ENCODE measurements at regions not wholly inside any gene's neighbourhood (a gene's known extent, or its start where the extent isn't known, plus 50 kb on each side); places are given as distances from the start of the nearest gene placed in this dataset.

GRCh38 chr6:139568151-139568955 is 193.9 kb upstream of the CITED2 start:
- no peaks in the 10 kb centered on the region for H3K27me3 Mint-ChIP-seq
- H3K36me3 Mint-ChIP-seq: no peaks in the 10 kb centered on the region
- H3K9me3 Mint-ChIP-seq: no peaks in the 10 kb centered on the region
- H3K4me1 Mint-ChIP-seq (ENCODE audit: low read depth): peaks cover 11% of the 10 kb centered on the region
- POLR2A ChIA-PET: no interaction called here
- H3K27ac Mint-ChIP-seq: no peak overlapping the region
- CTCF ChIA-PET: no interaction called here
- intact Hi-C loops (cut with micrococcal nuclease): loop anchor here (2.0 kb wide), 1 partner anchor 36 kb away; no protein-coding TSS in a partner anchor
- no peak for DNase-seq
- no peak overlapping the region for H3K4me3 Mint-ChIP-seq

- no peaks in the 10 kb centered on the region for H3K36me3 Mint-ChIP-seq
- H3K4me3 Mint-ChIP-seq: no peak overlapping the region
- ChIA-PET POLR2A (no interaction called here), CTCF (no interaction called here)
- intact Hi-C loops (cut with micrococcal nuclease): no loop called here
- H3K27me3 Mint-ChIP-seq: no peaks in the 10 kb centered on the region
- H3K27ac Mint-ChIP-seq: no peak overlapping the region
- DNase-seq: no peak
- peaks cover 11% of the 10 kb centered on the region for H3K4me1 Mint-ChIP-seq (ENCODE audit: low read depth)
- no peaks in the 10 kb centered on the region for H3K9me3 Mint-ChIP-seq
These were observed 192.6 kb upstream of the CITED2 start for GRCh38 chr6:139567095-139567494.

GRCh38 chr6:139565591-139565990 is 191.1 kb upstream of the CITED2 start:
- DNase-seq: no peak
- no peaks in the 10 kb centered on the region for H3K36me3 Mint-ChIP-seq
- ChIA-PET CTCF (no interaction called here), POLR2A (no interaction called here)
- peaks cover 8% of the 10 kb centered on the region for H3K9me3 Mint-ChIP-seq
- intact Hi-C loops (cut with micrococcal nuclease): no loop called here
- H3K27ac Mint-ChIP-seq: no peak overlapping the region
- peaks cover 11% of the 10 kb centered on the region for H3K4me1 Mint-ChIP-seq (ENCODE audit: low read depth)
- no peaks in the 10 kb centered on the region for H3K27me3 Mint-ChIP-seq
- no peak overlapping the region for H3K4me3 Mint-ChIP-seq

GRCh38 chr6:139557547-139557946 is 183.1 kb upstream of the CITED2 start:
- no peaks in the 10 kb centered on the region for H3K4me1 Mint-ChIP-seq (ENCODE audit: low read depth)
- no peak for DNase-seq
- H3K9me3 Mint-ChIP-seq: peaks cover 10% of the 10 kb centered on the region
- H3K4me3 Mint-ChIP-seq: no peak overlapping the region
- H3K27me3 Mint-ChIP-seq: no peaks in the 10 kb centered on the region
- CTCF ChIA-PET: interaction anchor here (0.6 kb wide), 1 partner anchor 320 kb away, joined by 3 read pairs; no protein-coding TSS in a partner anchor
- no peaks in the 10 kb centered on the region for H3K36me3 Mint-ChIP-seq
- POLR2A ChIA-PET: no interaction called here
- no peak overlapping the region for H3K27ac Mint-ChIP-seq
- intact Hi-C loops (cut with micrococcal nuclease): no loop called here

GRCh38 chr6:139556532-139556931 is 182.1 kb upstream of the CITED2 start:
- DNase-seq: no peak
- Mint-ChIP-seq H3K9me3 (peaks cover 10% of the 10 kb centered on the region), H3K4me1 (ENCODE audit: low read depth) (no peaks in the 10 kb centered on the region), H3K4me3 (no peak overlapping the region), H3K36me3 (no peaks in the 10 kb centered on the region), H3K27ac (no peak overlapping the region), H3K27me3 (no peaks in the 10 kb centered on the region)
- POLR2A ChIA-PET: no interaction called here
- CTCF ChIA-PET: no interaction called here
- intact Hi-C loops (cut with micrococcal nuclease): no loop called here

- intact Hi-C loops (cut with micrococcal nuclease): no loop called here
- Mint-ChIP-seq H3K9me3 (no peaks in the 10 kb centered on the region), H3K27ac (no peak overlapping the region), H3K4me3 (no peak overlapping the region), H3K27me3 (no peaks in the 10 kb centered on the region), H3K36me3 (no peaks in the 10 kb centered on the region), H3K4me1 (ENCODE audit: low read depth) (peaks cover 3% of the 10 kb centered on the region)
- POLR2A ChIA-PET: no interaction called here
- no peak for DNase-seq
- CTCF ChIA-PET: no interaction called here
These were observed 179.5 kb upstream of the CITED2 start for GRCh38 chr6:139553916-139554315.

GRCh38 chr6:139551376-139551775 is 176.9 kb upstream of the CITED2 start:
- Mint-ChIP-seq H3K4me1 (ENCODE audit: low read depth) (peaks cover 6% of the 10 kb centered on the region), H3K9me3 (no peaks in the 10 kb centered on the region), H3K27me3 (no peaks in the 10 kb centered on the region), H3K36me3 (no peaks in the 10 kb centered on the region), H3K27ac (no peak overlapping the region), H3K4me3 (no peak overlapping the region)
- intact Hi-C loops (cut with micrococcal nuclease): no loop called here
- DNase-seq: no peak
- POLR2A ChIA-PET: no interaction called here
- CTCF ChIA-PET: no interaction called here

- Mint-ChIP-seq H3K27ac (no peak overlapping the region), H3K36me3 (no peaks in the 10 kb centered on the region), H3K27me3 (no peaks in the 10 kb centered on the region), H3K4me3 (no peak overlapping the region), H3K4me1 (ENCODE audit: low read depth) (peaks cover 11% of the 10 kb centered on the region), H3K9me3 (no peaks in the 10 kb centered on the region)
- ChIA-PET CTCF (no interaction called here), POLR2A (no interaction called here)
- no peak for DNase-seq
- intact Hi-C loops (cut with micrococcal nuclease): no loop called here
These were observed 175.9 kb upstream of the CITED2 start for GRCh38 chr6:139550361-139550760.

GRCh38 chr6:139549561-139550070 is 175.2 kb upstream of the CITED2 start:
- no peak for DNase-seq
- peaks cover 13% of the 10 kb centered on the region for H3K4me1 Mint-ChIP-seq (ENCODE audit: low read depth)
- POLR2A ChIA-PET: interaction anchor here (1.2 kb wide), 1 partner anchor 174 kb away, joined by 3 read pairs; no protein-coding TSS in a partner anchor
- H3K36me3 Mint-ChIP-seq: no peaks in the 10 kb centered on the region
- H3K9me3 Mint-ChIP-seq: no peaks in the 10 kb centered on the region
- H3K27me3 Mint-ChIP-seq: no peaks in the 10 kb centered on the region
- H3K27ac Mint-ChIP-seq: no peak overlapping the region
- H3K4me3 Mint-ChIP-seq: no peak overlapping the region
- CTCF ChIA-PET: no interaction called here
- intact Hi-C loops (cut with micrococcal nuclease): no loop called here

- Mint-ChIP-seq H3K36me3 (no peaks in the 10 kb centered on the region), H3K27ac (no peak overlapping the region), H3K9me3 (no peaks in the 10 kb centered on the region), H3K4me1 (ENCODE audit: low read depth) (peaks cover 17% of the 10 kb centered on the region), H3K27me3 (no peaks in the 10 kb centered on the region), H3K4me3 (no peak overlapping the region)
- POLR2A ChIA-PET: interaction anchor here (0.9 to 1.4 kb wide), 2 partner anchors 32 to 173 kb away, joined by 3 read pairs; partner anchors contain the start of gene CITED2
- intact Hi-C loops (cut with micrococcal nuclease): no loop called here
- CTCF ChIA-PET: interaction anchor here (1.3 kb wide), 1 partner anchor 178 kb away, joined by 3 read pairs; no protein-coding TSS in a partner anchor
- DNase-seq: no peak
These were observed 173.4 kb upstream of the CITED2 start for GRCh38 chr6:139547804-139548203.

GRCh38 chr6:139547122-139547776 is 172.8 kb upstream of the CITED2 start:
- intact Hi-C loops (cut with micrococcal nuclease): no loop called here
- Mint-ChIP-seq H3K27ac (no peak overlapping the region), H3K4me1 (ENCODE audit: low read depth) (peaks cover 18% of the 10 kb centered on the region), H3K4me3 (no peak overlapping the region), H3K27me3 (no peaks in the 10 kb centered on the region), H3K36me3 (no peaks in the 10 kb centered on the region), H3K9me3 (no peaks in the 10 kb centered on the region)
- CTCF ChIA-PET: no interaction called here
- no peak for DNase-seq
- POLR2A ChIA-PET: interaction anchor here (0.9 kb wide), 1 partner anchor 173 kb away, joined by 3 read pairs; the partner anchor contains the start of gene CITED2

- ChIA-PET CTCF (no interaction called here), POLR2A (no interaction called here)
- H3K27ac Mint-ChIP-seq: no peak overlapping the region
- no peak for DNase-seq
- H3K4me3 Mint-ChIP-seq: no peak overlapping the region
- H3K4me1 Mint-ChIP-seq (ENCODE audit: low read depth): peaks cover 25% of the 10 kb centered on the region
- intact Hi-C loops (cut with micrococcal nuclease): no loop called here
- H3K9me3 Mint-ChIP-seq: no peaks in the 10 kb centered on the region
- H3K27me3 Mint-ChIP-seq: no peaks in the 10 kb centered on the region
- H3K36me3 Mint-ChIP-seq: no peaks in the 10 kb centered on the region
These were observed 171.6 kb upstream of the CITED2 start for GRCh38 chr6:139546106-139546472.
